ENCODE measurements at regions not wholly inside any gene's neighbourhood (a gene's known extent, or its start where the extent isn't known, plus 50 kb on each side); places are given as distances from the start of the nearest gene placed in this dataset.

DNA sequence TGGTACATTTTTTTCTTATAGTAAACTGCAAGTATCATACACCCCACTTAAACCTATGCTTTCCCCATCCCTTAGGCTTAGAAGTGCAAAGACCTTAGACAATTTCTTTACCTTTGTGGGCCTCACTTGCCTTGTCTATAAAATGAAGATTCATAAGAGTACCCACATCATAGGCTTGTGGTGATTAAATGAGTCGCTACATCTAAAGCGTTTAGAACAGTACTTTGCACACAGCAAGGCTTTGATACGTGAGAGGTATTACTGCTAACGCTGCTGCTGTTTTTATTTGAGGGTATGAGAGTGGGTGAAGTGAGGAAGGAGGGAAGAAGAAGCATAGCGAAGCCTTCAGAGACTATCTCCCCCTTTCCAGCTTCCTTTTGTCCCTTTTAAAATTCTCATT lies 87.8 kb upstream of the RPS6KA3 start:
- Mint-ChIP-seq H3K27me3 (ENCODE audit: low read depth) (peaks cover 33% of the 10 kb centered on the region), H3K4me3 (peak overlapping the region in 1 of 2 donors; percentile 36), H3K9me3 (no peaks in the 10 kb centered on the region), H3K4me1 (ENCODE audit: low read depth) (peaks cover 20% of the 10 kb centered on the region), H3K36me3 (ENCODE audit: insufficient read depth in 2 of 2) (peaks cover 0 to 1% of the 10 kb centered on the region in 2 donors), H3K27ac (no peak overlapping the region)
- no peak for DNase-seq
- ATAC-seq (replicated peaks in 1 of 2), result peak; percentile 77 to 85

GRCh38 chrX:20352935-20353336 lies 86.2 kb upstream of the RPS6KA3 start:
- H3K27ac Mint-ChIP-seq, result no peak overlapping the region

GRCh38 chrX:20352504-20352903 lies 85.8 kb upstream of the RPS6KA3 start:
- Mint-ChIP-seq H3K9me3 (no peaks in the 10 kb centered on the region), H3K36me3 (ENCODE audit: insufficient read depth in 2 of 2) (peaks cover 0 to 1% of the 10 kb centered on the region in 2 donors), H3K4me3 (peak overlapping the region; percentile 22 to 40), H3K27me3 (ENCODE audit: low read depth) (peaks cover 32% of the 10 kb centered on the region), H3K27ac (no peak overlapping the region), H3K4me1 (ENCODE audit: low read depth) (peaks cover 20% of the 10 kb centered on the region)
- ATAC-seq (replicated peaks in 1 of 2), result peak; percentile 26 to 49
- DNase-seq, result no peak

More at GRCh38 chrX:20352935-20353336, 86.2 kb upstream of the RPS6KA3 start:
- DNase-seq (peak; percentile 3 to 10), ATAC-seq (replicated peaks in 1 of 2) (peak; percentile 75 to 79)
- H3K4me1 Mint-ChIP-seq (ENCODE audit: low read depth), result peaks cover 20% of the 10 kb centered on the region
- peaks cover 33% of the 10 kb centered on the region for H3K27me3 Mint-ChIP-seq (ENCODE audit: low read depth)
- no peaks in the 10 kb centered on the region for H3K9me3 Mint-ChIP-seq
- peaks cover 0 to 1% of the 10 kb centered on the region in 2 donors for H3K36me3 Mint-ChIP-seq (ENCODE audit: insufficient read depth in 2 of 2)
- peak overlapping the region in 1 of 2 donors; percentile 22 for H3K4me3 Mint-ChIP-seq

DNA sequence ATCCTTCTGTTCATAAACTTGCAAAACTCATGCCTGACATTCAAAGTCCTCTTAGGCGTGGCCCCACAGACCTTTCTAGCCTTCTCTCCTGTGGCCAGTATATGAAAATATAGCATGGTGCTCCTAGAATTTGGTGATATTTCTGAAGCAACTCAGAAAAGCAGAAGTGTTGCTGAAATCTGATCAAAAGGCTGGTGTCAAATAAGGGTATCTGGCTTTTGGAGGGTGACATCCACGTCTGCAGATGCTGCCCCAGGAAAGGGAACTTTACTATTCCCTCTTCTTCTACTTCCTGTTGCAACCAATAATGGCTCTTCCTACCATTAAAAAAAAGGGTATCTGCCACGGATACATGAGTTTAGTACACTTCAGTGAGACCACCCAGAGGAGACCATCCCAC lies 83.9 kb upstream of the RPS6KA3 start:
- ATAC-seq (replicated peaks in 1 of 2) (no peak), DNase-seq (no peak)
- H3K4me1 Mint-ChIP-seq (ENCODE audit: low read depth), result peaks cover 19% of the 10 kb centered on the region
- no peak overlapping the region for H3K4me3 Mint-ChIP-seq
- H3K27ac Mint-ChIP-seq, result no peak overlapping the region
- peaks cover 0 to 1% of the 10 kb centered on the region in 2 donors for H3K36me3 Mint-ChIP-seq (ENCODE audit: insufficient read depth in 2 of 2)
- peaks cover 38% of the 10 kb centered on the region for H3K27me3 Mint-ChIP-seq (ENCODE audit: low read depth)
- H3K9me3 Mint-ChIP-seq, result no peaks in the 10 kb centered on the region

GRCh38 chrX:20348139-20348538 lies 81.4 kb upstream of the RPS6KA3 start:
- peaks cover 5% of the 10 kb centered on the region in 2 donors for H3K9me3 Mint-ChIP-seq
- peaks cover 6% of the 10 kb centered on the region in 2 donors for H3K36me3 Mint-ChIP-seq (ENCODE audit: insufficient read depth in 2 of 2)
- no peak for ATAC-seq (replicated peaks in 1 of 2)
- H3K27ac Mint-ChIP-seq, result no peak overlapping the region
- peaks cover 6% of the 10 kb centered on the region for H3K4me1 Mint-ChIP-seq (ENCODE audit: low read depth)
- H3K4me3 Mint-ChIP-seq, result no peak overlapping the region
- peaks cover 25% of the 10 kb centered on the region for H3K27me3 Mint-ChIP-seq (ENCODE audit: low read depth)
- no peak for DNase-seq

GRCh38 chrX:20347481-20347880 lies 80.8 kb upstream of the RPS6KA3 start:
- H3K4me3 Mint-ChIP-seq, result no peak overlapping the region
- H3K4me1 Mint-ChIP-seq (ENCODE audit: low read depth), result peaks cover 3% of the 10 kb centered on the region
- no peak for ATAC-seq (replicated peaks in 1 of 2)
- H3K27me3 Mint-ChIP-seq (ENCODE audit: low read depth), result peaks cover 20% of the 10 kb centered on the region
- H3K27ac Mint-ChIP-seq, result no peak overlapping the region
- peaks cover 5 to 6% of the 10 kb centered on the region in 2 donors for H3K9me3 Mint-ChIP-seq
- peaks cover 6 to 8% of the 10 kb centered on the region in 2 donors for H3K36me3 Mint-ChIP-seq (ENCODE audit: insufficient read depth in 2 of 2)
- no peak for DNase-seq

GRCh38 chrX:20333672-20334071 lies 67.0 kb upstream of the RPS6KA3 start:
- Mint-ChIP-seq H3K4me1 (ENCODE audit: low read depth) (peaks cover 15% of the 10 kb centered on the region), H3K27me3 (ENCODE audit: low read depth) (no peaks in the 10 kb centered on the region), H3K4me3 (no peak overlapping the region), H3K36me3 (ENCODE audit: insufficient read depth in 2 of 2) (peaks cover 0 to 1% of the 10 kb centered on the region in 2 donors), H3K9me3 (no peaks in the 10 kb centered on the region), H3K27ac (no peak overlapping the region)
- ATAC-seq (replicated peaks in 1 of 2) (peak in 1 of 2 donors; percentile 47), DNase-seq (peak in 1 of 2 donors; percentile 18)

- Mint-ChIP-seq H3K9me3 (no peaks in the 10 kb centered on the region), H3K4me1 (ENCODE audit: low read depth) (peaks cover 15% of the 10 kb centered on the region), H3K36me3 (ENCODE audit: insufficient read depth in 2 of 2) (peaks cover 0 to 1% of the 10 kb centered on the region in 2 donors), H3K27ac (no peak overlapping the region), H3K4me3 (no peak overlapping the region), H3K27me3 (ENCODE audit: low read depth) (peaks cover 17% of the 10 kb centered on the region)
- ATAC-seq (replicated peaks in 1 of 2) (no peak), DNase-seq (no peak)
Observed at GRCh38 chrX:20330545-20330944, 63.8 kb upstream of the RPS6KA3 start.

- ATAC-seq (replicated peaks in 1 of 2), result no peak
- Mint-ChIP-seq H3K36me3 (ENCODE audit: insufficient read depth in 2 of 2) (peaks cover 0 to 1% of the 10 kb centered on the region in 2 donors), H3K9me3 (no peaks in the 10 kb centered on the region), H3K27me3 (ENCODE audit: low read depth) (peaks cover 17% of the 10 kb centered on the region), H3K27ac (no peak overlapping the region), H3K4me3 (no peak overlapping the region), H3K4me1 (ENCODE audit: low read depth) (peaks cover 7% of the 10 kb centered on the region)
- DNase-seq, result no peak
Observed at GRCh38 chrX:20329435-20329834, 62.7 kb upstream of the RPS6KA3 start.

DNA sequence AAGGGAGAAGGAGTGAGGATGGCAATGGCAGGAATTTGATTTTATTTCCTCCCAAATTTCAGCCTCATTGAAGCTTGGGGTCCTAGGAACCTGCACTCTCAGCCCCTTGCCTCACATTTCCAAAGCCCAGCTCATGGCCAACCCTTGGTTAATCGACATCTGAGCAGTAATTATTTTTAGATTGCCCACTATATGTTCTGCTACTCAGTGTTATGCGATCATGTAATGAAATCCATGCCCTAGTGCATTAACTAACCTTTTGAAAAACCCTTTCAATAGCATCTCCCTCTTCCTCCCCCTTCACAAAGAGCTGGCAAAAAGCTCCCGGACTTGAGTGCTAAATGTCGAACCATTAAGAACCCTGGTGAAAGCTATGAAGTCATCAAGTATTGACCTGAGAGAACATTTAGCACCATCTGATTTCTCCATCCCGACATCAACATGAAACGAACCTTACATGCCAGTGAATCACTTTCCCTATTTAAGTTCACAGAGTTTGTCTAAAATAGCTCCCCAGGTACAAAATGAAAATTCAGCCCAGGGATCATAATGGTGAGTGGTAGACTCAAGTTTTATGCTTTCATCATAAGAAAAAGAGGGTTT lies 59.2 kb upstream of the RPS6KA3 start:
- Mint-ChIP-seq H3K9me3 (peaks cover 0 to 1% of the 10 kb centered on the region in 2 donors), H3K27me3 (ENCODE audit: low read depth) (peaks cover 33% of the 10 kb centered on the region), H3K36me3 (ENCODE audit: insufficient read depth in 2 of 2) (no peaks in the 10 kb centered on the region), H3K4me3 (no peak overlapping the region), H3K27ac (no peak overlapping the region), H3K4me1 (ENCODE audit: low read depth) (peaks cover 7% of the 10 kb centered on the region)
- ATAC-seq (replicated peaks in 1 of 2) (no peak), DNase-seq (no peak)

DNA sequence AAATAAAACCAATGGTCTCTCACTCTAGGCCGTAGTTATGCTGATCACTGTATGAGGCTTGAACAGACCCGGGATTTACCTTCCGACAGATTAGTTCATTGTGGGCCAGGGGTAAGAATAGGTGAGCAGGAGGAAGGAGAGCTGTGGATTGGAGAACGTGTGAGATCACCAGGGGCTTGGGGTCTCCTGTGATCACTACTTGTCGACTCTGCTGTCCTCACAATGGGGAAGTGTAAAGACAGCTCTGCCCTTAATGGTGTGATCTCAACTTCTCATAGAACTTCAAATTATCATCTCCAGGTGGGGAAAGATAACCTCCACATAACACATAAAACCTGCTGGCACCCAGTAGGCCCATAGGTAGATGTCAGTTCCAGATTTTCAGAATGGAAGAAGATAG lies 56.2 kb upstream of the RPS6KA3 start:
- H3K36me3 Mint-ChIP-seq (ENCODE audit: insufficient read depth in 2 of 2), result no peaks in the 10 kb centered on the region

DNA sequence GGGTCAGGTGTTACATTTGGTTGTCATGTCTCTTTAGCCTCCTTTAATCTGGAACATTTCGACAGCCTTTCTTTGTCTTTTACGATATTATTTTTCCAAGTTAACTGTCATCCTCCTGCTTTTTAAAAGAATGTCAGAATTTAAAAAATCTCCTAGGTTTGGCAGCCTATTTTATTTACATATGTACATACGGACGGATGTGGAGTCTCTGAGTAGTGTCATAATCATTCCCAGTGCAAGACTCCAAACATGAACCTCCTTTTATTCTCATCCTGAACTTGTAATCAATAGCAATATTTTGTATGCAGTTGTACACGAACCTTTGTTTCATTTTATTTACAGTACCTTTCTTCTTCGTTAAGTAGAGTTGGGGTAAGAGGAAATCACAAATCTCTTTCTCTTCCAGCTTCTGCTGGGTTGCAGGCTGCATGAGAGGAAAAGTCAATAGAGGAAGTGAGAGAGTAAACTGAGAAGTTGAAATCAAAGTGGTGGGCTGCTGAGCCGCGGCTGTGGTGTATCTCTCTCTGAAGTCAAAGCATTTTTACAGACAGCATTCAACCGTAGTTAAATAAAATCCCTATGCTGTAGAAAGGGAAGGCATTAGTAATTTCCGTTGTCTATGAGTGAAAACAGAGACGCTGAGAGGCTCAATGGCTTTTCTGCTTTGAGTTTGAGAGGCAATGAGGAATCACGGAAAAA lies 53.9 kb upstream of the RPS6KA3 start:
- no peak for DNase-seq

More for the DNA sequence above, 56.2 kb upstream of the RPS6KA3 start:
- no peak overlapping the region for H3K27ac Mint-ChIP-seq
- H3K27me3 Mint-ChIP-seq (ENCODE audit: low read depth), result peaks cover 36% of the 10 kb centered on the region
- ATAC-seq (replicated peaks in 1 of 2) (no peak), DNase-seq (no peak)
- H3K4me3 Mint-ChIP-seq, result no peak overlapping the region
- peaks cover 14% of the 10 kb centered on the region for H3K4me1 Mint-ChIP-seq (ENCODE audit: low read depth)
- peaks cover 0 to 1% of the 10 kb centered on the region in 2 donors for H3K9me3 Mint-ChIP-seq

DNA sequence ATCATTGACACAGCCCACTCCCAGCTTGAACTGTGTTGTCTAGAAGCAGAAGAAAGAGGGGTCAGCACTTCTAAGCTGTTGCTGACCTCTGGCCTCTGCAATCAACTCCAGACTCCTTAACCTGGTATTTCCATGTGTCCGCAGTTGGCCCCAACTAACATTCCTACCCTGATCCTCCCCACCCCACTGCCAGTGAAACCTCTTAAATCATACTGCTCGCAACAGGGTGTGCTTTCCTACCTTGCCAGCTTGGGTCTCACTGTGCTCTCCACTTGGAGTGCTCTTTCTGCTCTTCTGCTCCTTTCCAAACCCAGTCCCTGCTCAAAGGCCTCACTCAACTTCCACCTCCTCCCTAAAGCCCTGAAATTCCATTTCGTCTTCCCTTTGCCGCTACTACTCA lies 52.3 kb upstream of the RPS6KA3 start:
- no peak overlapping the region for H3K27ac Mint-ChIP-seq
- no peaks in the 10 kb centered on the region for H3K36me3 Mint-ChIP-seq (ENCODE audit: insufficient read depth in 2 of 2)
- peaks cover 19% of the 10 kb centered on the region for H3K4me1 Mint-ChIP-seq (ENCODE audit: low read depth)
- peaks cover 0 to 1% of the 10 kb centered on the region in 2 donors for H3K9me3 Mint-ChIP-seq
- no peak overlapping the region for H3K4me3 Mint-ChIP-seq
- ATAC-seq (replicated peaks in 1 of 2) (no peak), DNase-seq (no peak)
- peaks cover 24% of the 10 kb centered on the region for H3K27me3 Mint-ChIP-seq (ENCODE audit: low read depth)

More for the DNA sequence above, 53.9 kb upstream of the RPS6KA3 start:
- Mint-ChIP-seq H3K4me3 (peak overlapping the region; percentile 64 to 78), H3K9me3 (peaks cover 0 to 1% of the 10 kb centered on the region in 2 donors), H3K27ac (peak overlapping the region; percentile 59), H3K36me3 (ENCODE audit: insufficient read depth in 2 of 2) (no peaks in the 10 kb centered on the region), H3K27me3 (ENCODE audit: low read depth) (peaks cover 24% of the 10 kb centered on the region), H3K4me1 (ENCODE audit: low read depth) (peaks cover 14% of the 10 kb centered on the region)
- peak; percentile 37 to 43 for ATAC-seq (replicated peaks in 1 of 2)
